ENCODE measurements at regions not wholly inside any gene's neighbourhood (a gene's known extent, or its start where the extent isn't known, plus 50 kb on each side); places are given as distances from the start of the nearest gene placed in this dataset.

GRCh38 chr13:22372261-22372660, 701.4 kb downstream of the FGF9 start:
- Histone ChIP-seq H3K36me3 (no peaks in the 10 kb centered on the region), H3K4me3 (no peak overlapping the region), H3K27me3 (no peaks in the 10 kb centered on the region), H3K27ac (no peak overlapping the region), H3K9me3 (peaks cover 13 to 19% of the 10 kb centered on the region in 2 donors), H3K4me1 (no peaks in the 10 kb centered on the region)
- intact Hi-C loops (cut with DNase I; ENCODE audit: low total_unique reads): no loop called here
- no peak for TF ChIP-seq CTCF (IDR thresholded peaks at IDR 0.05)
- TF ChIP-seq POLR2AphosphoS5 (IDR thresholded peaks at IDR 0.05): no peak
- no peak for TF ChIP-seq POLR2A (IDR thresholded peaks at IDR 0.05)
- no peak for DNase-seq (ENCODE audit: low spot score in 2 of 2)

GRCh38 chr13:22375151-22375550, 704.3 kb downstream of the FGF9 start:
- peaks cover 13 to 31% of the 10 kb centered on the region in 2 donors for H3K9me3 ChIP-seq
- intact Hi-C loops (cut with DNase I; ENCODE audit: low total_unique reads): no loop called here
- no peak for DNase-seq (ENCODE audit: low spot score in 2 of 2)
- TF ChIP-seq POLR2A (IDR thresholded peaks at IDR 0.05) (no peak), POLR2AphosphoS5 (IDR thresholded peaks at IDR 0.05) (no peak), CTCF (IDR thresholded peaks at IDR 0.05) (no peak)
- H3K27ac ChIP-seq: no peak overlapping the region
- no peaks in the 10 kb centered on the region for H3K27me3 ChIP-seq
- H3K4me1 ChIP-seq: no peaks in the 10 kb centered on the region
- no peaks in the 10 kb centered on the region for H3K36me3 ChIP-seq
- H3K4me3 ChIP-seq: no peak overlapping the region

GRCh38 chr13:22387899-22388298, 717.0 kb downstream of the FGF9 start:
- H3K27ac ChIP-seq: no peak overlapping the region
- intact Hi-C loops (cut with DNase I; ENCODE audit: low total_unique reads): loop anchor here (5.0 kb wide), 1 partner anchor 691 kb away; no protein-coding TSS in a partner anchor
- H3K36me3 ChIP-seq: no peaks in the 10 kb centered on the region
- H3K9me3 ChIP-seq: no peaks in the 10 kb centered on the region
- no peak for DNase-seq (ENCODE audit: low spot score in 2 of 2)
- no peaks in the 10 kb centered on the region for H3K4me1 ChIP-seq
- H3K27me3 ChIP-seq: no peaks in the 10 kb centered on the region
- H3K4me3 ChIP-seq: no peak overlapping the region
- TF ChIP-seq CTCF (IDR thresholded peaks at IDR 0.05): no peak
- no peak for TF ChIP-seq POLR2A (IDR thresholded peaks at IDR 0.05)
- TF ChIP-seq POLR2AphosphoS5 (IDR thresholded peaks at IDR 0.05): no peak

GRCh38 chr13:22399801-22400420, 729.0 kb downstream of the FGF9 start:
- Histone ChIP-seq H3K27ac (no peak overlapping the region), H3K4me3 (no peak overlapping the region), H3K27me3 (no peaks in the 10 kb centered on the region), H3K4me1 (no peaks in the 10 kb centered on the region), H3K9me3 (no peaks in the 10 kb centered on the region), H3K36me3 (no peaks in the 10 kb centered on the region)
- TF ChIP-seq POLR2AphosphoS5 (IDR thresholded peaks at IDR 0.05) (no peak), POLR2A (IDR thresholded peaks at IDR 0.05) (no peak), CTCF (IDR thresholded peaks at IDR 0.05) (no peak)
- no peak for DNase-seq (ENCODE audit: low spot score in 2 of 2)
- intact Hi-C loops (cut with DNase I; ENCODE audit: low total_unique reads): no loop called here

- no peak for TF ChIP-seq POLR2A (IDR thresholded peaks at IDR 0.05)
- no peak for TF ChIP-seq POLR2AphosphoS5 (IDR thresholded peaks at IDR 0.05)
- TF ChIP-seq CTCF (IDR thresholded peaks at IDR 0.05): no peak
- H3K9me3 ChIP-seq: no peaks in the 10 kb centered on the region
- no peaks in the 10 kb centered on the region for H3K36me3 ChIP-seq
- H3K27me3 ChIP-seq: no peaks in the 10 kb centered on the region
- H3K4me1 ChIP-seq: no peaks in the 10 kb centered on the region
- H3K27ac ChIP-seq: no peak overlapping the region
- no peak for DNase-seq (ENCODE audit: low spot score in 2 of 2)
- intact Hi-C loops (cut with DNase I; ENCODE audit: low total_unique reads): no loop called here
- no peak overlapping the region for H3K4me3 ChIP-seq
Measured at GRCh38 chr13:22402682-22403081, 731.8 kb downstream of the FGF9 start.
